Naive thymus-derived CD4-positive, alpha-beta T cell (primary cell): ENCODE measurements at regions not wholly inside any gene's neighbourhood (a gene's known extent, or its start where the extent isn't known, plus 50 kb on each side); places are given as distances from the start of the nearest gene placed in this dataset.

Source experiments
- ATAC-seq: fragments of 150-1000 bp; cut with Tn5 transposase; 2 replicates; pipeline ENCODE4 v1.10.0; 2021; ENCODE audit warnings: mild to moderate bottlenecking, moderate library complexity
- CTCF ChIA-PET: fragments of 350-600 bp; sonication (Branson Sonifier 250); formaldehyde crosslinking; loops from one replicate; lab custom pipeline; 2021; ENCODE audit warnings: antibody characterized with exemption; lab: Charles Lee
- POLR2A ChIA-PET: fragments of 350-600 bp; sonication (Branson Sonifier 250); formaldehyde crosslinking; loops from one replicate; lab custom pipeline; 2021; ENCODE audit warnings: antibody characterized with exemption, inconsistent platforms; lab: Charles Lee
- DNase-seq, 9 donors: peaks; one replicate each; pipeline versions ENCODE4 v3.0.0 to v3.0.0-alpha.2; 2020 to 2022; ENCODE audit warnings: mixed read lengths in 1 of 9
- H3K27ac ChIP-seq: one replicate; pipeline ENCODE4 v1.7.0; 2013; ENCODE audit warnings: mild to moderate bottlenecking, low read depth, low read length, moderate library complexity
- H3K27me3 ChIP-seq, 2 donors: one replicate each; pipeline ENCODE4 v1.7.0; 2013; ENCODE audit warnings: low read length in 2 of 2, mild to moderate bottlenecking in 2 of 2, moderate library complexity in 2 of 2; ENCODE audit not compliant: control insufficient read depth in 2 of 2, insufficient read depth in 2 of 2
- H3K36me3 ChIP-seq, 3 experiments: 1 replicate in 2 of 3; 2 replicates in 1 of 3; pipeline ENCODE4 v1.7.0; 2013; ENCODE audit warnings: low read length in 3 of 3, mild to moderate bottlenecking in 3 of 3, moderate library complexity in 1 of 3; ENCODE audit not compliant: insufficient read depth in 3 of 3, control insufficient read depth in 2 of 3
- H3K4me1 ChIP-seq, 2 donors: one replicate each; pipeline ENCODE4 v1.7.0; 2013; ENCODE audit warnings: low read length in 2 of 2, mild to moderate bottlenecking in 2 of 2, moderate library complexity in 1 of 2; ENCODE audit not compliant: control insufficient read depth in 2 of 2, insufficient read depth in 2 of 2
- H3K4me3 ChIP-seq: 2 replicates; pipeline ENCODE4 v1.7.0; 2013; ENCODE audit warnings: mild to moderate bottlenecking, low read length
- H3K9me3 ChIP-seq, 3 experiments: 1 replicate in 2 of 3; 2 replicates in 1 of 3; pipeline ENCODE4 v1.7.0; 2013; ENCODE audit warnings: low read length in 3 of 3; ENCODE audit not compliant: control insufficient read depth in 2 of 3
- H3K27ac Mint-ChIP-seq, 9 donors: one replicate each; pipeline ENCODE4 v1.8.0; 2020 to 2022; ENCODE audit warnings: mixed read lengths in 9 of 9, mild to moderate bottlenecking in 8 of 9, moderate library complexity in 5 of 9, inconsistent platforms in 2 of 9
- H3K27me3 Mint-ChIP-seq, 5 donors: one replicate each; pipeline ENCODE4 v1.8.0; 2021 to 2022; ENCODE audit warnings: mixed read lengths in 5 of 5, mild to moderate bottlenecking in 1 of 5
- H3K36me3 Mint-ChIP-seq, 5 donors: one replicate each; pipeline ENCODE4 v1.8.0; 2020 to 2022; ENCODE audit warnings: mixed read lengths in 5 of 5, mild to moderate bottlenecking in 3 of 5, inconsistent platforms in 1 of 5
- H3K4me1 Mint-ChIP-seq, 7 donors: one replicate each; pipeline ENCODE4 v1.8.0; 2020 to 2022; ENCODE audit warnings: mixed read lengths in 7 of 7, mild to moderate bottlenecking in 3 of 7, inconsistent platforms in 1 of 7
- H3K4me3 Mint-ChIP-seq, 10 donors: one replicate each; pipeline ENCODE4 v1.8.0; 2020 to 2022; ENCODE audit warnings: mild to moderate bottlenecking in 10 of 10, mixed read lengths in 10 of 10, moderate library complexity in 6 of 10, inconsistent platforms in 2 of 10
- H3K9me3 Mint-ChIP-seq, 11 donors: one replicate each; pipeline ENCODE4 v1.8.0; 2020 to 2022; ENCODE audit warnings: mixed read lengths in 11 of 11, mild to moderate bottlenecking in 4 of 11, inconsistent platforms in 1 of 11, moderate library complexity in 1 of 11
- intact Hi-C, 2 donors: fragments of 100-400 bp; cut with micrococcal nuclease; formaldehyde crosslinking; loops; one replicate each; pipeline ENCODE4 v1.15.1; 2023

GRCh38 chr13:99034333-99035085 lies 56.6 kb upstream of the DOCK9 start:
- H3K27ac ChIP-seq: no peak overlapping the region
- H3K27me3 Mint-ChIP-seq: peaks cover 0 to 12% (median 0%) of the 10 kb centered on the region in 5 donors
- H3K36me3 Mint-ChIP-seq: peaks cover 4 to 30% (median 18%) of the 10 kb centered on the region in 5 donors
- intact Hi-C loops: loop anchor here in 1 of 2 donors (1.0 to 5.0 kb wide), 5 partner anchors 12 to 587 kb away; no protein-coding TSS in a partner anchor
- POLR2A ChIA-PET: interaction anchor here (0.7 to 1.4 kb wide), 7 partner anchors 8 to 165 kb away, joined by 3 to 7 read pairs (median 3); no protein-coding TSS in a partner anchor
- no peaks in the 10 kb centered on the region for H3K36me3 ChIP-seq
- peak overlapping the region in 5 of 9 donors; percentile 6 to 81 (median 30) for H3K27ac Mint-ChIP-seq
- H3K4me3 Mint-ChIP-seq: no peak overlapping the region
- H3K4me1 Mint-ChIP-seq: peaks cover 18 to 63% (median 56%) of the 10 kb centered on the region in 7 donors
- ATAC-seq: no peak
- H3K27me3 ChIP-seq: no peaks in the 10 kb centered on the region
- peaks cover 0 to 13% of the 10 kb centered on the region in 2 donors for H3K4me1 ChIP-seq
- no peaks in the 10 kb centered on the region for H3K9me3 ChIP-seq
- H3K4me3 ChIP-seq: no peak overlapping the region
- H3K9me3 Mint-ChIP-seq: peaks cover 0 to 4% (median 0%) of the 10 kb centered on the region in 11 donors
- DNase-seq: no peak
- CTCF ChIA-PET: interaction anchor here (0.6 to 1.5 kb wide), 14 partner anchors 9 to 601 kb away, joined by 3 to 6 read pairs (median 3); no protein-coding TSS in a partner anchor

- CTCF ChIA-PET: no interaction called here
- no peak for ATAC-seq
- intact Hi-C loops: no loop called here
These were observed 57.9 kb upstream of the DOCK9 start for GRCh38 chr13:99035715-99036114.

GRCh38 chr13:99037756-99038155 lies 59.9 kb upstream of the DOCK9 start:
- DNase-seq (no peak), ATAC-seq (no peak)
- H3K9me3 Mint-ChIP-seq: peaks cover 0 to 3% (median 0%) of the 10 kb centered on the region in 11 donors
- peaks cover 16 to 31% of the 10 kb centered on the region in 2 donors for H3K4me1 ChIP-seq
- H3K4me3 Mint-ChIP-seq: no peak overlapping the region
- H3K27ac Mint-ChIP-seq: peak overlapping the region in 4 of 9 donors; percentile 29 to 69 (median 42)
- H3K4me3 ChIP-seq: no peak overlapping the region
- H3K36me3 ChIP-seq: no peaks in the 10 kb centered on the region
- H3K36me3 Mint-ChIP-seq: peaks cover 4 to 34% (median 18%) of the 10 kb centered on the region in 5 donors
- H3K4me1 Mint-ChIP-seq: peaks cover 25 to 70% (median 61%) of the 10 kb centered on the region in 7 donors
- intact Hi-C loops: no loop called here
- POLR2A ChIA-PET: interaction anchor here (1.1 to 1.4 kb wide), 3 partner anchors 12 to 163 kb away, joined by 3 to 6 read pairs (median 3); no protein-coding TSS in a partner anchor
- no peaks in the 10 kb centered on the region for H3K27me3 ChIP-seq
- H3K9me3 ChIP-seq: no peaks in the 10 kb centered on the region
- CTCF ChIA-PET: interaction anchor here (0.6 kb wide), 1 partner anchor 44 kb away, joined by 3 read pairs; no protein-coding TSS in a partner anchor
- H3K27ac ChIP-seq: no peak overlapping the region
- H3K27me3 Mint-ChIP-seq: peaks cover 0 to 20% (median 0%) of the 10 kb centered on the region in 5 donors

More at GRCh38 chr13:99035715-99036114, 57.9 kb upstream of the DOCK9 start:
- Histone ChIP-seq H3K27ac (no peak overlapping the region), H3K36me3 (no peaks in the 10 kb centered on the region), H3K4me1 (peaks cover 0 to 11% of the 10 kb centered on the region in 2 donors), H3K9me3 (no peaks in the 10 kb centered on the region), H3K4me3 (no peak overlapping the region), H3K27me3 (no peaks in the 10 kb centered on the region)
- Mint-ChIP-seq H3K27me3 (peaks cover 0 to 12% (median 0%) of the 10 kb centered on the region in 5 donors), H3K9me3 (peaks cover 0 to 3% (median 0%) of the 10 kb centered on the region in 11 donors), H3K27ac (peak overlapping the region in 4 of 9 donors; percentile 14 to 78 (median 51)), H3K4me3 (no peak overlapping the region), H3K36me3 (peaks cover 4 to 28% (median 18%) of the 10 kb centered on the region in 5 donors), H3K4me1 (peaks cover 17 to 63% (median 55%) of the 10 kb centered on the region in 7 donors)
- DNase-seq: no peak
- POLR2A ChIA-PET: no interaction called here

GRCh38 chr13:99039718-99040280 lies 61.9 kb upstream of the DOCK9 start:
- POLR2A ChIA-PET: interaction anchor here (0.6 kb wide), 1 partner anchor 39 kb away, joined by 3 read pairs; no protein-coding TSS in a partner anchor
- intact Hi-C loops: no loop called here

GRCh38 chr13:99040536-99041131 lies 62.8 kb upstream of the DOCK9 start:
- Histone ChIP-seq H3K27me3 (no peaks in the 10 kb centered on the region), H3K27ac (no peak overlapping the region), H3K4me3 (no peak overlapping the region), H3K36me3 (no peaks in the 10 kb centered on the region), H3K4me1 (peaks cover 45 to 60% of the 10 kb centered on the region in 2 donors), H3K9me3 (no peaks in the 10 kb centered on the region)
- H3K4me1 Mint-ChIP-seq: peaks cover 30 to 84% (median 74%) of the 10 kb centered on the region in 7 donors
- ChIA-PET CTCF (no interaction called here), POLR2A (no interaction called here)
- peak overlapping the region in 8 of 9 donors; percentile 69 to 97 (median 88) for H3K27ac Mint-ChIP-seq
- H3K4me3 Mint-ChIP-seq: peak overlapping the region in 1 of 10 donors; percentile 45
- intact Hi-C loops: no loop called here
- peaks cover 0 to 19% (median 0%) of the 10 kb centered on the region in 5 donors for H3K27me3 Mint-ChIP-seq
- DNase-seq (no peak), ATAC-seq (no peak)
- H3K36me3 Mint-ChIP-seq: peaks cover 0 to 29% (median 11%) of the 10 kb centered on the region in 5 donors
- peaks cover 0 to 3% (median 0%) of the 10 kb centered on the region in 11 donors for H3K9me3 Mint-ChIP-seq

More at GRCh38 chr13:99039718-99040280, 61.9 kb upstream of the DOCK9 start:
- peak overlapping the region in 8 of 9 donors; percentile 3 to 92 (median 82) for H3K27ac Mint-ChIP-seq
- H3K9me3 Mint-ChIP-seq: peaks cover 0 to 3% (median 0%) of the 10 kb centered on the region in 11 donors
- H3K4me3 Mint-ChIP-seq: peak overlapping the region in 2 of 10 donors; percentile 25 to 45
- peaks cover 25 to 75% (median 66%) of the 10 kb centered on the region in 7 donors for H3K4me1 Mint-ChIP-seq
- Histone ChIP-seq H3K9me3 (no peaks in the 10 kb centered on the region), H3K27ac (no peak overlapping the region), H3K27me3 (no peaks in the 10 kb centered on the region), H3K4me1 (peaks cover 37 to 51% of the 10 kb centered on the region in 2 donors), H3K36me3 (no peaks in the 10 kb centered on the region), H3K4me3 (no peak overlapping the region)
- H3K27me3 Mint-ChIP-seq: peaks cover 0 to 19% (median 0%) of the 10 kb centered on the region in 5 donors
- DNase-seq (no peak), ATAC-seq (no peak)
- CTCF ChIA-PET: no interaction called here
- peaks cover 4 to 38% (median 17%) of the 10 kb centered on the region in 5 donors for H3K36me3 Mint-ChIP-seq

GRCh38 chr13:99041337-99041736 lies 63.5 kb upstream of the DOCK9 start:
- intact Hi-C loops: no loop called here
- ATAC-seq (no peak), DNase-seq (no peak)
- no peaks in the 10 kb centered on the region for H3K9me3 ChIP-seq
- peak overlapping the region; percentile 36 for H3K27ac ChIP-seq
- H3K36me3 Mint-ChIP-seq: peaks cover 0 to 24% (median 6%) of the 10 kb centered on the region in 5 donors
- peak overlapping the region in 8 of 9 donors; percentile 76 to 97 (median 88) for H3K27ac Mint-ChIP-seq
- POLR2A ChIA-PET: no interaction called here
- no peaks in the 10 kb centered on the region for H3K27me3 ChIP-seq
- H3K9me3 Mint-ChIP-seq: peaks cover 0 to 1% (median 0%) of the 10 kb centered on the region in 11 donors
- H3K4me3 ChIP-seq: no peak overlapping the region
- no peaks in the 10 kb centered on the region for H3K36me3 ChIP-seq
- H3K4me3 Mint-ChIP-seq: peak overlapping the region in 6 of 10 donors; percentile 3 to 52 (median 19)
- CTCF ChIA-PET: no interaction called here
- H3K4me1 ChIP-seq: peaks cover 50 to 60% of the 10 kb centered on the region in 2 donors
- peaks cover 36 to 87% (median 79%) of the 10 kb centered on the region in 7 donors for H3K4me1 Mint-ChIP-seq
- H3K27me3 Mint-ChIP-seq: peaks cover 0 to 19% (median 0%) of the 10 kb centered on the region in 5 donors
